Keratinocyte (primary cell): ENCODE measurements at regions not wholly inside any gene's neighbourhood (a gene's known extent, or its start where the extent isn't known, plus 50 kb on each side); places are given as distances from the start of the nearest gene placed in this dataset.
"Not testable (repeated sequence)": the region's sequence is repeated elsewhere in the genome, so short reads cannot be mapped to it uniquely, and the experiment has no call there.

Source experiments
- DNase-seq: peaks from one replicate; pipeline ENCODE4 v3.0.0-alpha.2; 2011; ENCODE audit warnings: low read depth, missing footprints, low spot score
- FAIRE-seq: peaks from 2 replicates; lab custom pipeline; 2011; peaks lifted over from hg19 to GRCh38; lab: Jason Lieb, UNC
- H2AFZ ChIP-seq: 2 replicates; pipeline ENCODE4 v1.6.0; 2012; ENCODE audit warnings: low read length, control low read depth, inconsistent platforms; ENCODE audit not compliant: control insufficient read depth
- H3K27ac ChIP-seq: 2 replicates; pipeline ENCODE4 v1.5.1; 2011; ENCODE audit warnings: low read length; ENCODE audit not compliant: control insufficient read depth, insufficient read depth
- H3K27me3 ChIP-seq: 3 replicates; pipeline ENCODE4 v1.6.0; 2011; ENCODE audit warnings: low read length; ENCODE audit not compliant: control insufficient read depth, insufficient read depth; ENCODE audit errors: extremely low read depth
- H3K36me3 ChIP-seq, 2 experiments: 2 replicates in 1 of 2; 3 replicates in 1 of 2; pipeline ENCODE4 v1.5.1; 2011; ENCODE audit warnings: low read length in 2 of 2, mild to moderate bottlenecking in 1 of 2; ENCODE audit not compliant: control insufficient read depth in 2 of 2, insufficient read depth in 2 of 2; ENCODE audit errors: extremely low read depth in 1 of 2
- H3K4me1 ChIP-seq: 3 replicates; pipeline ENCODE4 v1.5.1; 2011; ENCODE audit warnings: low read length; ENCODE audit not compliant: control insufficient read depth, insufficient read depth; ENCODE audit errors: extremely low read depth
- H3K4me2 ChIP-seq: 3 replicates; pipeline ENCODE4 v1.6.0; 2011; ENCODE audit warnings: low read depth, low read length; ENCODE audit not compliant: control insufficient read depth, insufficient read depth; ENCODE audit errors: extremely low read depth
- H3K4me3 ChIP-seq, 3 experiments: fragments of 200-600 bp in 1 of 3; sonication (generic) in 1 of 3; 2 replicates in 2 of 3; 3 replicates in 1 of 3; pipeline ENCODE4 v1.5.1; 2011 to 2016; ENCODE audit warnings: low read length in 3 of 3, mild to moderate bottlenecking in 3 of 3, control low read depth in 2 of 3, inconsistent platforms in 1 of 3, low read depth in 1 of 3, mixed read lengths in 1 of 3, mixed run types in 1 of 3, moderate library complexity in 1 of 3; ENCODE audit not compliant: control insufficient read depth in 2 of 3, insufficient read depth in 2 of 3; ENCODE audit errors: extremely low read depth in 1 of 3
- H3K79me2 ChIP-seq: 2 replicates; pipeline ENCODE4 v1.6.0; 2012; ENCODE audit warnings: low read length; ENCODE audit not compliant: control insufficient read depth, insufficient read depth
- H3K9ac ChIP-seq: 3 replicates; pipeline ENCODE4 v1.6.0; 2011; ENCODE audit warnings: low read length; ENCODE audit not compliant: control insufficient read depth, insufficient read depth; ENCODE audit errors: extremely low read depth
- H3K9me1 ChIP-seq: 3 replicates; pipeline ENCODE4 v1.6.0; 2011; ENCODE audit warnings: low read length; ENCODE audit not compliant: control insufficient read depth, insufficient read depth; ENCODE audit errors: extremely low read depth
- H3K9me3 ChIP-seq: 2 replicates; pipeline ENCODE4 v1.5.1; 2012; ENCODE audit warnings: low read depth, low read length; ENCODE audit not compliant: control insufficient read depth
- H4K20me1 ChIP-seq: 3 replicates; pipeline ENCODE4 v1.6.0; 2011; ENCODE audit warnings: low read length; ENCODE audit not compliant: control insufficient read depth, insufficient read depth; ENCODE audit errors: extremely low read depth
- EZH2 ChIP-seq: IDR thresholded peaks from one replicate; pipeline ENCODE4 v1.6.1; 2012; ENCODE audit warnings: inconsistent platforms, mild to moderate bottlenecking, low read length, moderate library complexity
- dilution Hi-C: fragments of 300-500 bp; cut with MboI; formaldehyde crosslinking; loops from one replicate; pipeline ENCODE4 v1.7.0; 2020; ENCODE audit warnings: low sequenced_read_pairs; ENCODE audit not compliant: extremely low pct_ligation_motif_present
- TF ChIP-seq, protein P1 (sequence below), 3 experiments: IDR thresholded peaks in 1 of 3; conservative IDR thresholded peaks in 1 of 3; optimal IDR thresholded peaks in 1 of 3; 2 replicates in 2 of 3; 3 replicates in 1 of 3; pipeline versions ENCODE3 to v1.5.1; 2011; ENCODE audit warnings: low read length in 3 of 3, mild to moderate bottlenecking in 3 of 3, moderate library complexity in 2 of 3, control low read depth in 1 of 3, inconsistent platforms in 1 of 3; ENCODE audit not compliant: insufficient read depth in 2 of 3; ENCODE audit errors: extremely low read depth in 1 of 3

DNA sequence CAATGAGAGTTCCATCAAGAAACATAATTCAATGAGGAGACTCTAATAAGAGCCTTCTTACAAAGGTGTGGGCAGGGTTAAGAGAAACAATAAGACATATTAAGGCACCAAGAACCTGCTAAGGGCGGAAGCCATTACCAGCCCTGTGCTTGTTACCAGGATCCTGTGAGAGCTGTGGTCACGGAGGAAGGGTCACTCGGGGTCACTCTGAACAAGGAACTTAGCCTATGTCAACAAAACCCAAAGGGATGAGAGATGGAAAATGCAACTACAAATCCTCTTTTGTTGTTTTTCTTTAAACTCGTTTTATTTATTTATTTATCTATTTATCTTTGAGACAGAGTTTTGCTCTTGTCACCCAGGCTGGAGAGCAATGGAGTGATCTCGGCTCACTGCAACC, 460.4 kb upstream of the CCDC196 start:
- Histone ChIP-seq H3K4me2 (no peak overlapping the region), H2AFZ (no peak overlapping the region), H3K79me2 (no peaks in the 10 kb centered on the region), H3K27ac (no peak overlapping the region), H3K36me3 (no peaks in the 10 kb centered on the region), H3K4me3 (no peak overlapping the region), H3K9me3 (no peaks in the 10 kb centered on the region), H3K9me1 (no peaks in the 10 kb centered on the region), H3K27me3 (no peaks in the 10 kb centered on the region), H4K20me1 (no peaks in the 10 kb centered on the region), H3K9ac (no peak overlapping the region), H3K4me1 (no peaks in the 10 kb centered on the region)
- dilution Hi-C loops: no loop called here
- no peak for FAIRE-seq
- TF ChIP-seq EZH2: no peak
- TF ChIP-seq, protein P1, sequence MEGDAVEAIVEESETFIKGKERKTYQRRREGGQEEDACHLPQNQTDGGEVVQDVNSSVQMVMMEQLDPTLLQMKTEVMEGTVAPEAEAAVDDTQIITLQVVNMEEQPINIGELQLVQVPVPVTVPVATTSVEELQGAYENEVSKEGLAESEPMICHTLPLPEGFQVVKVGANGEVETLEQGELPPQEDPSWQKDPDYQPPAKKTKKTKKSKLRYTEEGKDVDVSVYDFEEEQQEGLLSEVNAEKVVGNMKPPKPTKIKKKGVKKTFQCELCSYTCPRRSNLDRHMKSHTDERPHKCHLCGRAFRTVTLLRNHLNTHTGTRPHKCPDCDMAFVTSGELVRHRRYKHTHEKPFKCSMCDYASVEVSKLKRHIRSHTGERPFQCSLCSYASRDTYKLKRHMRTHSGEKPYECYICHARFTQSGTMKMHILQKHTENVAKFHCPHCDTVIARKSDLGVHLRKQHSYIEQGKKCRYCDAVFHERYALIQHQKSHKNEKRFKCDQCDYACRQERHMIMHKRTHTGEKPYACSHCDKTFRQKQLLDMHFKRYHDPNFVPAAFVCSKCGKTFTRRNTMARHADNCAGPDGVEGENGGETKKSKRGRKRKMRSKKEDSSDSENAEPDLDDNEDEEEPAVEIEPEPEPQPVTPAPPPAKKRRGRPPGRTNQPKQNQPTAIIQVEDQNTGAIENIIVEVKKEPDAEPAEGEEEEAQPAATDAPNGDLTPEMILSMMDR (optimal IDR thresholded peaks at IDR 0.05 in 1 of 3, IDR thresholded peaks at IDR 0.05 in 1 of 3, conservative IDR thresholded peaks at IDR 0.05 in 1 of 3; ENCODE audit: extremely low read depth in 1 of 3, insufficient read depth in 2 of 3, low read length in 3 of 3): no peak
- DNase-seq: no peak

DNA sequence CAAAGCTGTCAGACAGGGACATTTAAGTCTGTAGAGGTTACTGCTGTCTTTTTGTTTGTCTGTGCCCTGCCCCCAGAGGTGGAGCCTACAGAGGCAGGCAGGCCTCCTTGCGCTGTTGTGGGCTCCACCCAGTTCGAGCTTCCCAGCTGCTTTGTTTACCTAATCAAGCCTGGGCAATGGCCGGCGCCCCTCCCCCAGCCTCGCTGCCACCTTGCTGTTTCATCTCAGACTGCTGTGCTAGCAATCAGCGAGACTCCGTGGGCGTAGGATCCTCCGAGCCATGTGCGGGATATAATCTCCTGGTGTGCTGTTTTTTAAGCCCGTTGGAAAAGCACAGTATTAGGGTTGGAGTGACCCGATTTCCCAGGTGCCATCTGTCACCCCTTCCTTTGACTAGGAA, 454.2 kb upstream of the CCDC196 start:
- H3K27ac ChIP-seq, H4K20me1 ChIP-seq, dilution Hi-C loops, H3K36me3 ChIP-seq, H3K9me3 ChIP-seq, H3K4me3 ChIP-seq, H3K9ac ChIP-seq, H3K27me3 ChIP-seq, H3K4me2 ChIP-seq, H3K4me1 ChIP-seq, DNase-seq, FAIRE-seq, H3K79me2 ChIP-seq, H3K9me1 ChIP-seq, H2AFZ ChIP-seq: not testable (repeated sequence)

DNA sequence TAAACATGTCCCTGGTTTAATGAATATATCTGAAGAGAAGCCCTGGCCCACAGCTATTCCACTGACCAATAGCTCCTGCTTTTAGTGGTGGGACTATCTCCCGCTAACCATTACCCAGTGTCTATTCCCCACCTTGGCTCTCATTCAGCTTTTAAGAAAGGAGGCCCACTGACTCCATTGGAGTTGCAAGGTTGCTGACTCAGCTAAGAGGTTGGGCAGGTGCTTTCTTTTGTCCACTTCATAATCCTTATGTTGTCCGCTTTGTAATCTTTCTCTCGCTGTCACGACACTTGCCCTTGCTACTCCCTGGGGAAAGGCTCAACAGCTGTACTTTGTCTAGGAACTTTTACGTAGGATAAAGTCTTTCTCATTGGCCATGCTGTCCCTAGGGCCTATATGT, 453.4 kb upstream of the CCDC196 start:
- DNase-seq: no peak
- H3K9me1 ChIP-seq: no peaks in the 10 kb centered on the region
- no peaks in the 10 kb centered on the region for H3K4me1 ChIP-seq
- H3K4me3 ChIP-seq: no peak overlapping the region
- H2AFZ ChIP-seq: no peak overlapping the region
- no peak overlapping the region for H3K4me2 ChIP-seq
- H3K27me3 ChIP-seq: no peaks in the 10 kb centered on the region
- H4K20me1 ChIP-seq: no peaks in the 10 kb centered on the region
- H3K36me3 ChIP-seq: no peaks in the 10 kb centered on the region
- dilution Hi-C loops: no loop called here
- H3K79me2 ChIP-seq: no peaks in the 10 kb centered on the region
- FAIRE-seq: no peak
- H3K27ac ChIP-seq: no peak overlapping the region
- TF ChIP-seq, protein P1 (optimal IDR thresholded peaks at IDR 0.05 in 1 of 3, IDR thresholded peaks at IDR 0.05 in 1 of 3, conservative IDR thresholded peaks at IDR 0.05 in 1 of 3; ENCODE audit: extremely low read depth in 1 of 3, insufficient read depth in 2 of 3, low read length in 3 of 3): no peak
- no peak for TF ChIP-seq EZH2
- no peak overlapping the region for H3K9ac ChIP-seq
- no peaks in the 10 kb centered on the region for H3K9me3 ChIP-seq
